RCC 7860 (cell line): ENCODE measurements at regions not wholly inside any gene's neighbourhood (a gene's known extent, or its start where the extent isn't known, plus 50 kb on each side); places are given as distances from the start of the nearest gene placed in this dataset.

Experiments
- DNase-seq: peaks from one replicate; pipeline ENCODE4 v3.0.0-alpha.2; 2015; ENCODE audit warnings: low spot score
- FAIRE-seq: peaks from 2 replicates; lab custom pipeline; 2012; peaks lifted over from hg19 to GRCh38; lab: Jason Lieb, UNC

DNA sequence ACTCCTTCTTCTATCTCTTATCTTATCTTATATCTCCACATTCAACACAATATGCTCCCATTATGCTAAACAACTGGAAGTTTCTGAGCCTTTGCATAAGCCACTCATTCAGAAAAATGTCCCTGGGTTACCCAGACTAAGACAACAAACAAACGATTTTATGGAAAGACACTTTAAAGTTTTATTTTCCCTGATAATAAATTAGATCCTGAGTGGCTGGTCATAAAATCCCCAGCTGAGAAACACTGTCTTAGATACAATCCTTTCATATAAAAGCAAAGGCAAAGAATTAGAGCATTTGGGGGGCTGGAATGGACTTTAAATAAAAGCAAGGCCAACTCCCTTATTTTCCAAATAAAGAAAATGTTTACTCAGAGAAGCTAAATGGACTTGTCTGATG lies 322.3 kb downstream of the GBE1 start:
- DNase-seq = no peak
- FAIRE-seq = no peak

GRCh38 chr3:81437683-81438082 lies 323.8 kb downstream of the GBE1 start:
- FAIRE-seq (no peak), DNase-seq (no peak)

GRCh38 chr3:81436182-81436581 lies 325.3 kb downstream of the GBE1 start:
- DNase-seq (no peak), FAIRE-seq (no peak)

DNA sequence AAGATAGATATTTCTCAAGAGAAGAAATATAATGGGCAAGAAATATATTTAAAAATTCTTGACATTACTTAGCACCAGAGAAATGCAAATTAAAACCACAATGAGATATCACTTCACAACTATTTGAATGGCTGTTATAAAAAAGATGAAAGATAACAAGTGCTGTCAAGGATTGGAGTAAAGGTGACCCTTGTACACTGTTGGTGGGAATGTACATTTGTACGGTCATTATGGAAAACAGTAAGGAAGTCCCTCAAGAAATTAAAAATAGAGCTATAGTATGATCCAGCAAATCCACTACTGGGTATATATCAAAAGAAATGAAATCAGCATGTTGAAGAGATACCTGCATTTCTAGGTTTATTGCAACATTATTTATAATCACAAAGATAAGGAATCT lies 326.4 kb downstream of the GBE1 start:
- DNase-seq (no peak), FAIRE-seq (no peak)

DNA sequence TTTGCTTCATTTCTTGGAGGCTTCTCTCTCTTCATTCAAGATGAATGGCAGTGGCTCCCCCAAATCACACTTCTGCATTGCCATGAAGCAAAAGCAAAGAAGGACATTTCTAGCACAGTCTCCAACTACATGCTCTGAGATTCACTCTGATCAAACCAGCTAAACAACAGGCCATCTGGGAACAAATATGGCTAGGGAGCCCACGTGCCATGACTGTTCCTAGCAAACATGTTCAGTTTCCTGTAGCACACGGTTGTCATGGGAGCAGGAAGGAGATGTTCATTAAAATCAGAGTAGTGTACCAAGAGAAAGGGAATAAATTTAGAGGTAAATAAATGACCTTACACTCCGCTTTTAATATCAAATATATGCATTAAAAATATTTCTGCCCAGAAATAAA lies 327.3 kb downstream of the GBE1 start:
- no peak for DNase-seq
- no peak for FAIRE-seq

DNA sequence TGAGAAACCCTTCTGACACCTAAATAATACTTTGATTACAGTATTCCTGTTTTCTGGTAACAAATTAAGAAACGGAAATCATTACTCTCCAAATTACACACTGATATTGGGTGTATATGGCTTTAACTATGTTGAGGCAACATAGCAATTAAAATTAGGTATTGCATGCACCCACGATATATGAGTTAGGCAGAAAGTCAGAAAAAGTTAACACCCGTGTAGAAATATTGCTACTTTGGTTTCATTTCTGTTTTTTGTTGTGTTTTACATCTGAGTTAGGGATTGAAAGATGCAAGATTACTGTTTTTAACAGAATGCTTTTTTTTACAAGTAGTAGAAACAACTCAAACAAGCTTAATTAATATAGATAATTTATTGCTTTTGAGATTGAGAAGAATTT lies 327.8 kb downstream of the GBE1 start:
- DNase-seq = no peak
- FAIRE-seq = no peak

DNA sequence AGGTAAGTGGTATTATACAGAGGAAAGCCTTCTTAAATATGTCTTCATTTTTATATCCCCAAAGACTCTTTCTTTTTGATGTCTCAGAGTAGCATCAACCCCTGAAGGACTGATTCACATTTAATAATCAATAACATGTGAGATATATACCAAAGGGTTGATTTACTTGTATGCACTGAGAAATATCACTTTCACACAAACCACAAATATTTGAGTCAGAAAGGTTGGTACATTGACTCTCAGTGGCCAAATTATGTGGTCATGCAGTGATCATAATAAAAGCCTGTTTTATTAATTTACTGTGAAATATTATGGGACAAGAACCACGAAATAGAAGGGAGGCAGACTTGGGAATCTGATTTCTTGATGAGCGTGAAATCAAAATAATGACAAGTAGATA lies 329.0 kb downstream of the GBE1 start:
- no peak for FAIRE-seq
- DNase-seq = no peak

DNA sequence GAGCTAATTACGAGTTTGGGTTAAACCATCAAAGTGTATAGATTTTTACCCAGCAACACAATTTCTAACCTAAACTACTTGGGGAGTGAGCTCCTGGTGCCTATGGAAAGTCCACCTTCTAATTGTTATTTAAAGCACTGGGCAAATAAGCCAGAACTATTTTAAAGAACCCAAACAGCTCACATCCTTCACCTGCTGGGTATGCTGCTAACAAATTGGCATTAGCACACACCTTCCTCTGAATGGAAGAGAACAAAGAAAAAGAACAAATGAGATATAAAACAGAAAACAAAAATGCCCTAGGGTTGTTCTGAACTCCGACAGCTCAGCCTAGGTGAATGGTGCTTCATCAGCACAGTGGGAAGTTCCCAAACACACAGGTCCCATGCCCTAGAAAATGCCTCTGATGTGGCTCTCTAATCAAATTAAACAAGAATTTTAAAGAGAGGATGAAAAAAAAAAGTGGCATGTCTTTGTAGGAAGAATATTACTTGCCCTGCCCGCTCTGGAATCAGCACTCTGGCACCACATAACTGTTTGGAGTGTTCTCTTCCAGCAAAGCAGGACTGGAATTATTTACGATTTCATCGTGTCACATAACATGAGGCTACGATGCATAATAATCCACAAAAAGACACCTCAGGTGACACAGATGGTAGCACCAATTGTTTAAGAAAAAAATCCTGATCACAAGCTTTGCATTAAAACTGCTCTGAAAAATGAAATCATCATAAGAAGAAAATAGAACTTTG lies 334.4 kb downstream of the GBE1 start:
- FAIRE-seq (no peak), DNase-seq (no peak)

DNA sequence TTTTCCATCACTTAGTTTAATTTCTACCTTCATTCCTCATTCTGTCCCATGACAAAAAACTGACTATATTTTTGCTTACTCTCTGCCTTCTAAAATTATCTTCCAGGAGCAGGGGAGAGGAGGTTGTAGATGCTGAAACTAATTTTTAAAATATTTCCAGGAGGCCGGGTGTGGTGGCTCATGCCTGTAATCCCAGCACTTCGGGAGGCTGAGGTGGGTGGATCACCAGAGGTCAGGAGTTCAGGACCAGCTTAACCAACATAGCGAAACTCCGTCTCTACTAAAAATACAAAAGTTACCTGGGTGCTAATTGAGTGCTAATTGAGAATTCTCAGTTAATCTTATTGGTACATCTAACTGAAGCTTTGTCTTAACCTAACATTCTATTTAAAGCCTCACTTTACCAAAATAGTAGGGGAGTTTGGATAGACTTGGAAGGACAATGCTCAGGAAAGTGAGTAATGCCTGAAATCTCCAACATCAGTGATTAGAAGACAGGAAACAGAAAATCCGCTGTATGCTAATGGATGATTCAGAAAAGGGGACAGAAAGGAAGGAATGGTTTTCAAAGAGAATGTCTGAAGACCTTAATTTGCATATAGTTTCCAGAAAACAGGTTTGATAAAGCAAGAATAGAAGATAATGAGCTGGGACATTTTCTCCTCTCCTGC lies 336.1 kb downstream of the GBE1 start:
- DNase-seq = no peak
- FAIRE-seq = no peak

DNA sequence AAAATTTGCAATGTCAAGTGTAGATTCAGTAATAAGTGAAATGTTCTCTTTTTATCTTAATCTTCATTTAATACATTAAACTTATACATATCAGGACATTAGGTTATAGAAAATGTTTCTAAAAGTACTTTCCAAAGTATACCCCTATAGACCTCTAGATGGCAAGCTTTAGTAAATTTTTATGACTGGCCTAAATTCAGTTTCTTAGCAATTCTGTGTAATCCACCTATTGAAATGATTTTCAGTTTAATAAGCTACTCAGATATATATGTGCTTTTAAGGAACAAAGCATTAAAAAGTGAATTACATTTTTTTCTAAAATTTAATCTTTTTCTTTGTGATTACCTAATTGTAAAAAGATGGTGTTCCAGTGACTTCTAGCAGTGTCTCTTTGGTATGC lies 342.2 kb downstream of the GBE1 start:
- FAIRE-seq (peak; percentile 85), DNase-seq (peak; percentile 18)

DNA sequence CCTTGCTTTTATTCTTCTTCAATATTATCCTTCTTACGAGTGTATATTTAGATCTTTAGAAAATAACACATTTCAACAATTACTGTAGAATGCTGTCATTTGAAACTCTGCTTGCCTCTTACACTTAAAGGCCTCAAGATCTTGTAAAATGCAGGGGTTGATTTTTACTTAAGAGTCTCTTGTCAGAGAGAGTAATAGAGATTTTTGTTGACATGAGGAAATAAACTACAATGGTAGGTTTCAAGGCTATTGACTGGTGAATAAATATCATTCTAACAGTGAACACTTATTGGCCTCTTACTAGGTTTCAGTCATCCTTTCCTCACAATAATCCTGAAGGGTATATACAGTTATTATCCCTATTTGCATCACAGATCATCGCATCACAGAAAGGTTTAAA lies 344.6 kb downstream of the GBE1 start:
- DNase-seq (no peak), FAIRE-seq (no peak)

DNA sequence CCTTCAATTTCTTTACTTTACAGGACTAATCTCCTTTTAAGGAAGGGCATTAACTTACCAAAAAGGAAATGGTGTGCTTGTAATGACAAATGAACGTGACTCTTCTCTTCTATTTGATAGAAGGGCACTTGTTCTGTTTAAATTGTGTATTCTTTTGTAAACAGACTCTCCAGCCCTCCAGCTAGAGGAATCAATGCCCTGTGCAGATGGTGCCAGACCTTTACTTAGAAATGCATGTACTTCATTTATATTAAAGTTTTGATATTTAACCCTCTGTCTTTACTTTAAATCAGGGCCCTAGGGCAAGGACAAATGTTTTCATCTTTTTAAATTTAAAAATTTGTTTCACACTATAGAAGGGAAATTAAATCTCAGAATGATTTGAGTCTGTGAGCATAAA lies 355.1 kb downstream of the GBE1 start:
- no peak for FAIRE-seq
- no peak for DNase-seq

GRCh38 chr3:81395739-81396513 lies 365.5 kb downstream of the GBE1 start:
- no peak for DNase-seq

DNA sequence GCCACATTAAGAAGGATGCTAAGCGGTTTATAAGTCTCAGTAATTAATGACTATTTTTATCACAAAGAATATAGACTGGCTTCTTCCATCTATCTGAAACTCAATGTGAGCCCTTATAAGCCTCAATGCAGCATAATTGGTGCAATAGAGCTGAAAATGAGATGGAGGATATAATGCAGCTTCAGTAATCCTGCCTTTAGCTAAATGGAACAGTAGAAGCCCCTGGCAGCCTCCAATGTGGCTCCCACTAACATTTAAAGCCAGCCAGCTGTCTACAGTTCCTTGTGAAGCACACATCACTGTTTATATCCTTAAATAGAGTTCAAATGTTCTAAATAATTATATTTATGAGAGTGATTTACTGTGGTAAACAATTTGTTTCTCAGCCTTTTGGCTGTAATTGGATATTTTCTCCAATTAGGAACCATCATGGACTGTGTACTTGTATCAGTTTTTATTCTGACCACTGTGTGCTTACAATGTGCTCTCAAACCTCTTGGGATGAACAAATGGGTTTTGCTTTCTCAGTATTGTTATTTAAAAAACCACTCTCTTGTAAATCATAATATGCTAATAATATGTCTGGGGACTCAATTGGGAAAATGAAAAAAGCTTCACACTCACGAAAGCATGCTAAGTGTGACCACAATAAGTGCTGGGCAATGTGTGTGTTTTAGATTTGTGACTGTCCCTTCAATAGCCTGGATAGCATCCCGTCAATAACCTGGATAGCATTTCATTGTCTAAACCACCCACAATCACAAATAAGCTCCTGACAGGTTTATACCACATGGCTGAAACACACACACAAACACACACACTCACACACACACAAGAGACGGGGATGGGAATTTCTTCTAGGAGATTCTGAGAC lies 366.6 kb downstream of the GBE1 start:
- FAIRE-seq (no peak), DNase-seq (no peak)

More at GRCh38 chr3:81395739-81396513, 365.5 kb downstream of the GBE1 start:
- FAIRE-seq = no peak

- DNase-seq (no peak), FAIRE-seq (no peak)
Observed at GRCh38 chr3:81393251-81393650, 368.2 kb downstream of the GBE1 start.

GRCh38 chr3:81390796-81391195 lies 370.6 kb downstream of the GBE1 start:
- DNase-seq = no peak
- FAIRE-seq = no peak

- no peak for FAIRE-seq
- no peak for DNase-seq
Observed at GRCh38 chr3:81388191-81388590, 373.3 kb downstream of the GBE1 start.

DNA sequence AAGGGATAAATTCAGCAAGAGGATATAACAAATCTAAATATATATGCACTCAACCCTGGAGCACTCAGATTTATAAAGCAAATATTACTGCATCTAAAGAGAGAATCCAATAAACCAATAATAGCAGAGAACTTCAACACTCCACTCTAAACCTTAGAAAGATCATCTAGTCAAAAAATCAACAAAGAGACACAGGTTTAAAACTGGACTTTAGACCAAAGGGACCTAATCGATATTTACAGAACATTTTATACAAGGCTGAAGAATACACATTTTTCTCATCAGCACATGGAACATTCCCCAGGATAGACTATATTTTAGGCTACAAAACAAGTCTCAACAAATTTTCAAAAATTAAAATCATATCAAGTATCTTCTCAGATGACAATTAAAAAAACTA lies 379.0 kb downstream of the GBE1 start:
- FAIRE-seq (no peak), DNase-seq (no peak)

GRCh38 chr3:81380234-81380633 lies 381.2 kb downstream of the GBE1 start:
- DNase-seq (no peak), FAIRE-seq (no peak)

DNA sequence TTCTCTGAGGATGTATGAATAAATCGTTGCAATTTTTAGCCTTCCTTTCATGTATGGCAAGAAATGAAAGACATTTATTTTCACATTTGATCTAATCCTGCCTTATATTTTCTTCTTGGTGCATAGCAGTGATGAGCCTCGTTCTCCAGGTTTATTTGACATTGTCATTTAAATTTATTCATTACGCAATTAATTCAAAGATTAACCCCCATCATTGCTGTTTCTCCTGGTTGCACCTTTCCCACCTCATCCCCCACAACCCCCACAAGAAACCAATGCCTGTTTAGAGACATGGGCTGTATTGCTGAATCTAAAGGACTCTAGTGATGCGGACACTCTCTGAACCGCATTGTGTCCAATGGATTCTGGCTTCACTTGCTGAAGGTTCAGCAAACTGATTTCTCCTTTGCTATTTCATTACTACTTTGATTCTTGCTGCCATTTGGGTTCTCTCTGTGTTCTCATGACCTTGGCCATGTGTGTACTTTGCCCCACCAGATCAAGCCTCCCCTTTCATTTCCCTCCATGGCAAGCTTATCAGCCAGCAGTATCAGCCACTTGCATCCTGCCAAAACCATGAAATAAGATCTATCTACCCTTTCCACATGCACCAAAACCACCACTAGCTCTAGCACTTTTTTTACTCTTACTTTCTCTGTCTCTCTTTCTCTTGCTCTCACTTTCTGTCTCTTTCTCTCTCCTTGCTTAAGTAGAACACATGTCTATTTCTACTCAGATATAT lies 382.7 kb downstream of the GBE1 start:
- DNase-seq (no peak), FAIRE-seq (no peak)
